Panc1 (cell line): ENCODE measurements at regions not wholly inside any gene's neighbourhood (a gene's known extent, or its start where the extent isn't known, plus 50 kb on each side); places are given as distances from the start of the nearest gene placed in this dataset.

Experiments
- ATAC-seq: fragments of 200-7000 bp; cut with Tn5 transposase; 2 replicates; pipeline ENCODE4 v1.9.1; 2020; ENCODE audit warnings: mild to moderate bottlenecking, moderate library complexity
- BruUV-seq: library from RNA; stranded (reverse); fragments of 400-500 nt; replicated peaks from 2 replicates; lab custom pipeline; 2021; lab: Mats Ljungman, UMichigan
- CTCF ChIA-PET: fragments of 300-600 bp; sonication (Branson Sonifier 250); formaldehyde crosslinking; loops from one replicate; lab custom pipeline; 2022; ENCODE audit warnings: antibody characterized with exemption; lab: Charles Lee
- POLR2A ChIA-PET: fragments of 300-600 bp; sonication (Branson Sonifier 250); formaldehyde crosslinking; loops from one replicate; lab custom pipeline; 2022; ENCODE audit warnings: antibody characterized with exemption; lab: Charles Lee
- DNase-seq: peaks from one replicate; pipeline ENCODE4 v3.0.0-alpha.2; 2010; ENCODE audit warnings: low read depth, low spot score
- H3K27ac ChIP-seq: 2 replicates; pipeline ENCODE4 v1.5.1; 2011; ENCODE audit warnings: mild to moderate bottlenecking, low read length, inconsistent platforms
- H3K27me3 ChIP-seq: fragments of 200-500 bp; sonication (Bioruptor generic); 2 replicates; pipeline ENCODE4 v1.6.0; 2014; ENCODE audit warnings: low read length, inconsistent platforms; ENCODE audit not compliant: control insufficient read depth, insufficient read depth
- H3K36me3 ChIP-seq: fragments of 200-500 bp; sonication (Bioruptor generic); 2 replicates; pipeline ENCODE4 v1.5.1; 2014; ENCODE audit warnings: inconsistent platforms, mild to moderate bottlenecking, low read length, moderate library complexity; ENCODE audit not compliant: control insufficient read depth, insufficient read depth
- H3K4me1 ChIP-seq: 2 replicates; pipeline ENCODE4 v1.5.1; 2011; ENCODE audit warnings: inconsistent platforms, mild to moderate bottlenecking, low read length, moderate library complexity; ENCODE audit not compliant: control insufficient read depth, insufficient read depth
- H3K4me3 ChIP-seq, 2 experiments: 2 replicates each; pipeline ENCODE4 v1.5.1; 2011 to 2012; ENCODE audit warnings: low read depth in 2 of 2, low read length in 2 of 2, mild to moderate bottlenecking in 2 of 2, inconsistent platforms in 1 of 2, moderate library complexity in 1 of 2
- H3K9me3 ChIP-seq: fragments of 200-500 bp; sonication (Bioruptor generic); 2 replicates; pipeline ENCODE4 v1.5.1; 2014; ENCODE audit warnings: low read depth, mild to moderate bottlenecking, inconsistent platforms, low read length, moderate library complexity; ENCODE audit not compliant: control insufficient read depth, insufficient read depth
- CTCF ChIP-seq: fragments of 450-650 bp; IDR thresholded peaks from 2 replicates; pipeline ENCODE4 v1.5.1; 2017; ENCODE audit warnings: mild to moderate bottlenecking
- POLR2AphosphoS5 ChIP-seq: IDR thresholded peaks from 2 replicates; pipeline ENCODE4 v1.6.1; 2012; ENCODE audit warnings: mild to moderate bottlenecking, low read depth, low read length, moderate library complexity
- SIN3A ChIP-seq: IDR thresholded peaks from 2 replicates; pipeline ENCODE4 v1.6.1; 2012; ENCODE audit warnings: low read depth, mild to moderate bottlenecking, low read length, moderate library complexity, borderline replicate concordance; ENCODE audit not compliant: insufficient read depth
- TCF7L2 ChIP-seq: IDR thresholded peaks from 2 replicates; pipeline ENCODE4 v1.6.1; 2011; ENCODE audit warnings: mild to moderate bottlenecking, low read depth, low read length, inconsistent platforms
- in situ Hi-C: cut with HindIII; loops from 2 replicates; pipeline ENCODE4 v1.10.0; 2016; ENCODE audit warnings: low sequenced_read_pairs, low pct_unique_long_range_greater_than_20kb
- intact Hi-C: fragments of 100-400 bp; cut with micrococcal nuclease; formaldehyde crosslinking; loops from one replicate; pipeline ENCODE4 v1.10.0; 2022; ENCODE audit not compliant: unreplicated experiment
- TF ChIP-seq, protein P1 (sequence below), 2 experiments: IDR thresholded peaks; 2 replicates each; pipeline ENCODE4 v1.6.1; 2011 to 2012; ENCODE audit warnings: low read depth in 2 of 2, control low read depth in 1 of 2, low read length in 1 of 2, mild to moderate bottlenecking in 1 of 2, moderate library complexity in 1 of 2; ENCODE audit not compliant: insufficient read depth in 1 of 2

- Histone ChIP-seq H3K36me3 (no peaks in the 10 kb centered on the region), H3K27me3 (no peaks in the 10 kb centered on the region), H3K9me3 (no peaks in the 10 kb centered on the region), H3K4me1 (peaks cover 7% of the 10 kb centered on the region; the same call in 1 of the 2 replicates), H3K27ac (no peak overlapping the region), H3K4me3 (no peak overlapping the region)
- no TSS peak for BruUV-seq
- in situ Hi-C loops: no loop called here
- ChIA-PET POLR2A (no interaction called here), CTCF (no interaction called here)
- TF ChIP-seq, protein P1, sequence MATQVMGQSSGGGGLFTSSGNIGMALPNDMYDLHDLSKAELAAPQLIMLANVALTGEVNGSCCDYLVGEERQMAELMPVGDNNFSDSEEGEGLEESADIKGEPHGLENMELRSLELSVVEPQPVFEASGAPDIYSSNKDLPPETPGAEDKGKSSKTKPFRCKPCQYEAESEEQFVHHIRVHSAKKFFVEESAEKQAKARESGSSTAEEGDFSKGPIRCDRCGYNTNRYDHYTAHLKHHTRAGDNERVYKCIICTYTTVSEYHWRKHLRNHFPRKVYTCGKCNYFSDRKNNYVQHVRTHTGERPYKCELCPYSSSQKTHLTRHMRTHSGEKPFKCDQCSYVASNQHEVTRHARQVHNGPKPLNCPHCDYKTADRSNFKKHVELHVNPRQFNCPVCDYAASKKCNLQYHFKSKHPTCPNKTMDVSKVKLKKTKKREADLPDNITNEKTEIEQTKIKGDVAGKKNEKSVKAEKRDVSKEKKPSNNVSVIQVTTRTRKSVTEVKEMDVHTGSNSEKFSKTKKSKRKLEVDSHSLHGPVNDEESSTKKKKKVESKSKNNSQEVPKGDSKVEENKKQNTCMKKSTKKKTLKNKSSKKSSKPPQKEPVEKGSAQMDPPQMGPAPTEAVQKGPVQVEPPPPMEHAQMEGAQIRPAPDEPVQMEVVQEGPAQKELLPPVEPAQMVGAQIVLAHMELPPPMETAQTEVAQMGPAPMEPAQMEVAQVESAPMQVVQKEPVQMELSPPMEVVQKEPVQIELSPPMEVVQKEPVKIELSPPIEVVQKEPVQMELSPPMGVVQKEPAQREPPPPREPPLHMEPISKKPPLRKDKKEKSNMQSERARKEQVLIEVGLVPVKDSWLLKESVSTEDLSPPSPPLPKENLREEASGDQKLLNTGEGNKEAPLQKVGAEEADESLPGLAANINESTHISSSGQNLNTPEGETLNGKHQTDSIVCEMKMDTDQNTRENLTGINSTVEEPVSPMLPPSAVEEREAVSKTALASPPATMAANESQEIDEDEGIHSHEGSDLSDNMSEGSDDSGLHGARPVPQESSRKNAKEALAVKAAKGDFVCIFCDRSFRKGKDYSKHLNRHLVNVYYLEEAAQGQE (IDR thresholded peaks at IDR 0.05; ENCODE audit: insufficient read depth in 1 of 2, low read depth in 2 of 2, low read length in 1 of 2): no peak
- TF ChIP-seq POLR2AphosphoS5 (no peak), SIN3A (no peak), CTCF (no peak), TCF7L2 (no peak)
- ATAC-seq (no peak), DNase-seq (no peak)
- intact Hi-C loops: no loop called here
These were observed 53.6 kb upstream of the ANTXRL start for GRCh38 chr10:46233181-46233580.

- in situ Hi-C loops: no loop called here
These were observed 52.8 kb upstream of the ANTXRL start for GRCh38 chr10:46234026-46234425.

More at GRCh38 chr10:46234026-46234425, 52.8 kb upstream of the ANTXRL start:
- no peaks in the 10 kb centered on the region for H3K36me3 ChIP-seq
- no peaks in the 10 kb centered on the region for H3K27me3 ChIP-seq
- intact Hi-C loops: no loop called here
- TF ChIP-seq TCF7L2 (no peak), SIN3A (no peak), CTCF (no peak), POLR2AphosphoS5 (no peak)
- TF ChIP-seq, protein P1 (IDR thresholded peaks at IDR 0.05; ENCODE audit: insufficient read depth in 1 of 2, low read depth in 2 of 2, low read length in 1 of 2): no peak
- no peak overlapping the region for H3K4me3 ChIP-seq
- ATAC-seq (no peak; the same call in 1 of the 2 replicates), DNase-seq (no peak)
- H3K27ac ChIP-seq: no peak overlapping the region
- POLR2A ChIA-PET: no interaction called here
- H3K4me1 ChIP-seq: peaks cover 3% of the 10 kb centered on the region; the same call in 1 of the 2 replicates
- CTCF ChIA-PET: no interaction called here
- H3K9me3 ChIP-seq: no peaks in the 10 kb centered on the region
- no TSS peak for BruUV-seq
